Progenitor cell of endocrine pancreas (in vitro differentiated cells): ENCODE measurements at regions not wholly inside any gene's neighbourhood (a gene's known extent, or its start where the extent isn't known, plus 50 kb on each side); places are given as distances from the start of the nearest gene placed in this dataset.
"Not testable (repeated sequence)": the region's sequence is repeated elsewhere in the genome, so short reads cannot be mapped to it uniquely, and the experiment has no call there.

Experiments used
- DNase-seq: peaks from one replicate; pipeline ENCODE4 v3.0.0; 2021; ENCODE audit warnings: low spot score; ENCODE audit not compliant: unreplicated experiment
- H3K27ac Mint-ChIP-seq: 2 replicates; pipeline ENCODE4 v1.8.0; 2021; ENCODE audit warnings: mild to moderate bottlenecking, moderate library complexity, mixed read lengths
- H3K27me3 Mint-ChIP-seq: 2 replicates; pipeline ENCODE4 v1.8.0; 2021; ENCODE audit warnings: mixed read lengths
- H3K36me3 Mint-ChIP-seq: 2 replicates; pipeline ENCODE4 v1.8.0; 2022; ENCODE audit warnings: mixed read lengths; ENCODE audit not compliant: insufficient read depth
- H3K4me1 Mint-ChIP-seq: 2 replicates; pipeline ENCODE4 v1.8.0; 2021; ENCODE audit warnings: low read depth, mixed read lengths
- H3K4me3 Mint-ChIP-seq: 2 replicates; pipeline ENCODE4 v1.8.0; 2021; ENCODE audit warnings: low read depth, mild to moderate bottlenecking, moderate library complexity, mixed read lengths
- H3K9me3 Mint-ChIP-seq: 2 replicates; pipeline ENCODE4 v1.8.0; 2021; ENCODE audit warnings: low read depth, mixed read lengths
- CTCF ChIP-seq: fragments of 200-600 bp; sonication (generic); IDR thresholded peaks from one replicate; pipeline ENCODE4 v1.5.0; 2021; ENCODE audit warnings: antibody characterized with exemption, mild to moderate bottlenecking; ENCODE audit not compliant: unreplicated experiment

GRCh38 chr15:29511663-29512062 lies 242.0 kb upstream of the NSMCE3 start:
- Mint-ChIP-seq H3K27ac (no peak overlapping the region), H3K4me3 (no peak overlapping the region), H3K4me1 (peaks cover 3% of the 10 kb centered on the region), H3K36me3 (peaks cover 2% of the 10 kb centered on the region), H3K9me3 (peaks cover 30% of the 10 kb centered on the region), H3K27me3 (no peaks in the 10 kb centered on the region)
- TF ChIP-seq CTCF, result no peak
- DNase-seq, result no peak

GRCh38 chr15:29505535-29505934 lies 235.9 kb upstream of the NSMCE3 start:
- not testable (repeated sequence) for H3K4me3 Mint-ChIP-seq, DNase-seq, H3K27me3 Mint-ChIP-seq, H3K4me1 Mint-ChIP-seq, H3K36me3 Mint-ChIP-seq, H3K27ac Mint-ChIP-seq
- peaks cover 37% of the 10 kb centered on the region for H3K9me3 Mint-ChIP-seq

GRCh38 chr15:29490747-29491471 lies 221.3 kb upstream of the NSMCE3 start:
- no peaks in the 10 kb centered on the region for H3K27me3 Mint-ChIP-seq

GRCh38 chr15:29480949-29481348 lies 211.3 kb upstream of the NSMCE3 start:
- Mint-ChIP-seq H3K27me3 (no peaks in the 10 kb centered on the region), H3K36me3 (no peaks in the 10 kb centered on the region), H3K9me3 (no peaks in the 10 kb centered on the region), H3K4me3 (no peak overlapping the region), H3K27ac (no peak overlapping the region), H3K4me1 (no peaks in the 10 kb centered on the region)
- TF ChIP-seq CTCF, result no peak
- no peak for DNase-seq

More at GRCh38 chr15:29490747-29491471, 221.3 kb upstream of the NSMCE3 start:
- no peak for TF ChIP-seq CTCF
- no peaks in the 10 kb centered on the region for H3K4me1 Mint-ChIP-seq
- no peaks in the 10 kb centered on the region for H3K36me3 Mint-ChIP-seq
- peaks cover 6% of the 10 kb centered on the region for H3K9me3 Mint-ChIP-seq
- H3K4me3 Mint-ChIP-seq, result no peak overlapping the region
- DNase-seq, result no peak
- H3K27ac Mint-ChIP-seq, result no peak overlapping the region

GRCh38 chr15:29480278-29480677 lies 210.7 kb upstream of the NSMCE3 start:
- H3K4me1 Mint-ChIP-seq, result no peaks in the 10 kb centered on the region
- no peaks in the 10 kb centered on the region for H3K27me3 Mint-ChIP-seq
- DNase-seq, result no peak
- H3K36me3 Mint-ChIP-seq, result no peaks in the 10 kb centered on the region
- H3K27ac Mint-ChIP-seq, result peak overlapping the region; percentile 69
- H3K9me3 Mint-ChIP-seq, result no peaks in the 10 kb centered on the region
- no peak for TF ChIP-seq CTCF
- H3K4me3 Mint-ChIP-seq, result no peak overlapping the region

- H3K27me3 Mint-ChIP-seq, result no peaks in the 10 kb centered on the region
- no peak overlapping the region for H3K27ac Mint-ChIP-seq
- no peak for TF ChIP-seq CTCF
- peaks cover 3% of the 10 kb centered on the region for H3K4me1 Mint-ChIP-seq
- H3K9me3 Mint-ChIP-seq, result no peaks in the 10 kb centered on the region
- H3K36me3 Mint-ChIP-seq, result no peaks in the 10 kb centered on the region
- no peak for DNase-seq
- no peak overlapping the region for H3K4me3 Mint-ChIP-seq
Observed at GRCh38 chr15:29477256-29477655, 207.6 kb upstream of the NSMCE3 start.
